ACC112 (cell line): ENCODE measurements at regions not wholly inside any gene's neighbourhood (a gene's known extent, or its start where the extent isn't known, plus 50 kb on each side); places are given as distances from the start of the nearest gene placed in this dataset.

ENCODE experiments used
- H2AFZ ChIP-seq: fragments of 200-600 bp; sonication (generic); one replicate; pipeline ENCODE4 v1.6.0; 2017; ENCODE audit warnings: antibody characterized with exemption, low read length; ENCODE audit not compliant: unreplicated experiment
- H3K27ac ChIP-seq: fragments of 200-600 bp; sonication (generic); 2 replicates; pipeline ENCODE4 v1.5.1; 2014; ENCODE audit warnings: low read depth, mild to moderate bottlenecking, antibody characterized with exemption, low read length, moderate library complexity
- H3K27me3 ChIP-seq: fragments of 200-600 bp; sonication (generic); 2 replicates; pipeline ENCODE4 v1.6.1; 2014; ENCODE audit warnings: mild to moderate bottlenecking, antibody characterized with exemption, low read length, moderate library complexity, mixed read lengths; ENCODE audit not compliant: insufficient read depth
- H3K36me3 ChIP-seq: fragments of 200-600 bp; sonication (generic); 2 replicates; pipeline ENCODE4 v1.6.1; 2016; ENCODE audit warnings: mild to moderate bottlenecking, antibody characterized with exemption, low read length, moderate library complexity, mixed read lengths; ENCODE audit not compliant: insufficient read depth
- H3K4me1 ChIP-seq: fragments of 200-600 bp; sonication (generic); one replicate; pipeline ENCODE4 v1.6.1; 2016; ENCODE audit warnings: low read length, mixed read lengths; ENCODE audit not compliant: insufficient read depth, unreplicated experiment, control insufficient read depth
- H3K4me3 ChIP-seq: fragments of 200-600 bp; sonication (generic); 2 replicates; pipeline ENCODE4 v1.5.1; 2014; ENCODE audit warnings: mild to moderate bottlenecking, low read depth, low read length
- H3K79me2 ChIP-seq: fragments of 200-600 bp; sonication (generic); one replicate; pipeline ENCODE4 v1.6.0; 2016; ENCODE audit warnings: low read length; ENCODE audit not compliant: control insufficient read depth, unreplicated experiment, insufficient read depth

DNA sequence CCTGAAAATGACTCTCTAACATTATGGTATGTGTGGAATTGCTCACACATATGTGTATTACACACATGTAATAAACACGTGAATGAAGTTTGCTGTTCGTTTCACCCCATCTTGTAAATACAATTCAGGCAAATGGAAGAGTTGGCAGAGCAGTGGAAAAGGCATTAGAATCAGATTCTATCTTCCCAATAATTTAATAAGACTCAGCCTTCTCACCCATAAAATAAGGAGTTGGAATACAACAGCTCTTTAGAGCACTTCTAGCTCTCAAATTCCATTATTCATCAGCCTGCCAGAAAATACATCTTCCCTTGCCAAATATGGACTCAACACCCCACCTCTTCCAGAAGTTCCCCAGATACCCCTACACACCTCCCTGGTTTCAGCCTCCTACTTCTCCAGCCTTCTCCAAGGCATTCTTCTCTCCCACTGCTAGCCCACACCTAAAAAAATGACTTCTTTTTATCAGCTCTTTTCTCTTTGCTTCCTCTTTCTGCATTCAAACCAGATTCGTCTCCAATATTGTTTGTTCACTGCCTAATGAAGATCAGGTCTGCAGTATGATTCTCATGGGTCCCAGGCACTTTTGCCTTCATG lies 66.2 kb upstream of the DYRK2 start:
- H3K79me2 ChIP-seq, result no peaks in the 10 kb centered on the region
- H3K27ac ChIP-seq, result no peak overlapping the region
- no peak overlapping the region for H3K4me3 ChIP-seq
- H3K27me3 ChIP-seq, result peaks cover 10% of the 10 kb centered on the region
- H3K4me1 ChIP-seq, result no peaks in the 10 kb centered on the region
- no peak overlapping the region for H2AFZ ChIP-seq
- H3K36me3 ChIP-seq, result no peaks in the 10 kb centered on the region

DNA sequence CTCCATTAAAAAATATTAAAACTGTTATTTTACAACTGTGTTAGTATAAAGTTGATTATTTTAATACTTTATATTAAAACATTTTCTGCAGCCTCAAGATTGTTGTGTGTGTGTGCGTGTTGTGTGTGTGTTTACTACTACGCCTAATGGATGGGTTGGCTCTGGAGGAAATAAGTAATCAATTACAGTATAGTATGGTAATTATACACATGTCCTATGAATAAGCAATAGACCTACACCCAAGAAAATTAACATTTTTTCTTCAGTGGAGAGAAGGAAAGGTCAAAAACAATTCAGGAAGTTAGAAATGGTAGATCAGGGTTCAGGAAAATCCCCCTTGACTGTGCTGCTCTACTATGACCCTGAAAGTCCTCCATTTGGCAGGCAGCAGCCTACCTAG lies 65.7 kb upstream of the DYRK2 start:
- Histone ChIP-seq H3K4me3 (no peak overlapping the region), H3K36me3 (no peaks in the 10 kb centered on the region), H2AFZ (no peak overlapping the region), H3K27me3 (peaks cover 10% of the 10 kb centered on the region), H3K27ac (no peak overlapping the region), H3K4me1 (no peaks in the 10 kb centered on the region), H3K79me2 (no peaks in the 10 kb centered on the region)

DNA sequence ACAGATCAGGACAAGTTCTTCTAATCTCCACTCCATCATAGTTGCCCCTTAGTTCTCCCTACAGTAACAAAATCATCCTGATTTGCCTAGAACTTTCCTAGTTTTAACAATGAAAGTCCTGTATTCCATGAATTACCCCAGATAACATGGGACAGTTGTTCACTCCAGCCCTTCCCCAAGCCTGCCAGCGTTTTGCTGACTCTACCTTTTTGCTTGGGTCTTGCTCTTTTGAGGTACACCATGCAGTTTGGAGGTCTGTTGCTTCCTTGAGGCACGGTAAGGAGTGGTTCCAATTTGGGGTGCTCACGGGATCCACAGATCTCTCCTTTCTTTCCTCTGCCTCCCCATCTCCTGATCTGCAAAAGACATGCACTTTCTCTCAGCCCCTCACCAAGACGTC lies 61.6 kb upstream of the DYRK2 start:
- no peak overlapping the region for H3K27ac ChIP-seq
- H3K36me3 ChIP-seq, result no peaks in the 10 kb centered on the region
- H2AFZ ChIP-seq, result no peak overlapping the region
- peaks cover 2% of the 10 kb centered on the region; the same call in 1 of the 2 replicates for H3K27me3 ChIP-seq
- H3K79me2 ChIP-seq, result no peaks in the 10 kb centered on the region
- no peaks in the 10 kb centered on the region for H3K4me1 ChIP-seq
- H3K4me3 ChIP-seq, result no peak overlapping the region

DNA sequence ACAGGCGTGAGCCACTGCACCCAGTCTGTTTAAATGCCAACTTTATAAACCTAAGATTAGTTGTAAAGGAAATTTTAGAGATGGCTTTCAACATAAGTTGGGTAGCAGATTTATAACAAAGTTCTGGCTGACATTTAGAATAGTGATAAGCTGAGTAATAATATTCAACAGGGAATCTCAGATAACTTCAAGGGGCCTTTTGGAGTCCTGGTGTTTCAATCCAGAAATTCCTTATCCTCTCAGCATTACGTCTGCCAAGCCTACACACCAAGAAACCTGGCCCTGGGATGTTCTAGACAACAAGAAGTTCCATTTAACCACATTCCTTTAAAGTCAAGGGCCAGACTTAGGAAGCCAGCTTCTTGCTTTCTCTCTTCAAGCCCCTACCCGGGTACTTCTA lies 59.5 kb upstream of the DYRK2 start:
- Histone ChIP-seq H3K27ac (no peak overlapping the region), H3K27me3 (no peaks in the 10 kb centered on the region), H3K36me3 (no peaks in the 10 kb centered on the region), H3K4me1 (peaks cover 8% of the 10 kb centered on the region), H3K4me3 (no peak overlapping the region), H2AFZ (no peak overlapping the region), H3K79me2 (no peaks in the 10 kb centered on the region)

DNA sequence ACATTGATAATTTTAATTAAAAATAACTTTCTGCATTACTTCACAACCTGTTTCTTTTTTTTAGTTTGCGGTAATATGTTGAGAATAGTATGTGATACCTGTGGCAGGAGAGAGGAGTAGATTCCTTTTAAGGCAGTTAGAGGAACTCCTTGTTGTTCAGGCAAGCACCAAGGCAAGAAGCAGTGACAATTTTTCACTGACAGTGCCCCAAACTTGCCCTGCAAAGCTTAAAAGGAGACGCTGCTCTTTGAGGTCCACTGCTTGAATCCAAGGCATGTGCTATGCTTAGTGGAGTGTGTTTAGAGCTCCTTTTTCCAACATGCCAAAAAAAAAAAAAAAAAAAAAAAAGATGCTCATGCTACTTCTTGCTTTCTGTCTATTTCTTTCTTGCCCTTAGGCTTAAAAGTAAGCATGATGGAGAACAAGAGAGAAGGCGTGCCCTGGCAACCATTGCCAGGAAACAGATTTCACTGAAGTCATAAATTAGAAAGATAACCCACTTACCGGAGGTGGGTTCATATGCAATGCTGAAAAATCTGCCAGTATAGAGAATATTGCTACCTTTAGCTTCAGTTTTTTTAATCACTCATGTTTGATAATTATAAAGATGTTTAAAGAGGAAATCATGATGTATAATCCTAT lies 58.3 kb upstream of the DYRK2 start:
- Histone ChIP-seq H3K79me2 (no peaks in the 10 kb centered on the region), H3K36me3 (no peaks in the 10 kb centered on the region), H3K27me3 (no peaks in the 10 kb centered on the region), H3K4me3 (no peak overlapping the region), H3K27ac (no peak overlapping the region), H2AFZ (peak overlapping the region; percentile 53), H3K4me1 (peaks cover 8% of the 10 kb centered on the region)

DNA sequence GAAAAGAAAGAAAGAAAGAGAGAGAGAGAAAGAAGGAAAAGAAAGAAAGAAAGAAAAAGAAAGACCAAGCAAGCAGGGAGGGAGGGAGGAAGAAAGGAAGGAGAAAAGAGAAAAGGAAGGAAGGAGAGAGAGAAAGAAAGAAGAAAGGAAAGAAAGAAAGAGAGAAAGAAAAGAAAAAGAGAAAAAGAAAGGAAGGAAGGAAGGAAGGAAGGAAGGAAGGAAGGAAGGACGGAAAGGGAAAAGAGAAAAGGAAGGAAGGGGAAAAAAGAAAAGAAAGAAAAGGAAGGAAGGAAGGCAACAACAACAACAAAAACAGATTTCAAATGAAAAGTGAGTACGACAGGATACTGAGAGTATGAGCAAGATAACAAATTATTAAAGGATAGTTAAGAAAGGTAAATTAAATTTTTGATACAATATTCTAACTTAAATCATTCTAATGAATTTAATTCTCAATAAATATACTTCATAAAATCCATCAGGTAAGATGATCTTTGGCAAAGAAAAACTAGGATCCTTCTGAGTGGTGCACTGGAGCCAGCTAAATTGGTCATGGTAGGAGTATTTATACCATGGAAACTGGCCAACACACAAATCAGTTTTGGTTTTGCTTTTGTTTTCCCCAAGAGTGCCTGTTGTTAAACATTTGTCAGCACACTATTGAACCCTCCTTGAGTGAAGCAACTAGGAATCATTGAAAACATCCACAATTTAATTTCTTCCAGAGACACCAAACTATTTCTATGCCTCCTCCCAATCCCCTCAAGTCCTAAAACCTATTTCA lies 56.1 kb upstream of the DYRK2 start:
- Histone ChIP-seq H3K4me3 (peak overlapping the region; percentile 53), H3K27ac (peak overlapping the region; percentile 26), H3K36me3 (no peaks in the 10 kb centered on the region), H3K4me1 (peaks cover 8% of the 10 kb centered on the region), H2AFZ (peak overlapping the region; percentile 69), H3K79me2 (no peaks in the 10 kb centered on the region), H3K27me3 (no peaks in the 10 kb centered on the region)

DNA sequence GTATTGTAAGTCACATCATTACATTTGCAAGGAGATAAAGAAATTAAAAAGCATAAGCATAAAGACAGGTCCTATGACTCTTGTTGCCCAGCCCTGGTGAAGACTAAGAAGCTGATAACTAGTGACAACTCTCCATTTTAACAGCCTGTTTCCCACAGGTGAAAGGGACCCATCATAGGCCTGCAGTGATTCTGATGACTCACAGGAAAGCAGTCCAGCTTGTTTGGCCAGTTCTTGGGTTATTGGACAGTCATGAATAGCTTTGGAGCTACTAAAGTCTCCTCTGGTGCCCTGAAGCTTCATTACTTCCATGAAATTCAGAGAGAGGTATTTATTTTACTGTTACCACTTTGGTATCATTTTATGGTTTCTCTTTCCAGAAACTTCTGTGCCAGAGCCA lies 55.5 kb upstream of the DYRK2 start:
- H2AFZ ChIP-seq, result peak overlapping the region; percentile 69
- no peaks in the 10 kb centered on the region for H3K36me3 ChIP-seq
- H3K27me3 ChIP-seq, result no peaks in the 10 kb centered on the region
- no peaks in the 10 kb centered on the region for H3K79me2 ChIP-seq
- H3K4me1 ChIP-seq, result peaks cover 8% of the 10 kb centered on the region
- H3K27ac ChIP-seq, result peak overlapping the region; percentile 26
- H3K4me3 ChIP-seq, result peak overlapping the region; percentile 53

DNA sequence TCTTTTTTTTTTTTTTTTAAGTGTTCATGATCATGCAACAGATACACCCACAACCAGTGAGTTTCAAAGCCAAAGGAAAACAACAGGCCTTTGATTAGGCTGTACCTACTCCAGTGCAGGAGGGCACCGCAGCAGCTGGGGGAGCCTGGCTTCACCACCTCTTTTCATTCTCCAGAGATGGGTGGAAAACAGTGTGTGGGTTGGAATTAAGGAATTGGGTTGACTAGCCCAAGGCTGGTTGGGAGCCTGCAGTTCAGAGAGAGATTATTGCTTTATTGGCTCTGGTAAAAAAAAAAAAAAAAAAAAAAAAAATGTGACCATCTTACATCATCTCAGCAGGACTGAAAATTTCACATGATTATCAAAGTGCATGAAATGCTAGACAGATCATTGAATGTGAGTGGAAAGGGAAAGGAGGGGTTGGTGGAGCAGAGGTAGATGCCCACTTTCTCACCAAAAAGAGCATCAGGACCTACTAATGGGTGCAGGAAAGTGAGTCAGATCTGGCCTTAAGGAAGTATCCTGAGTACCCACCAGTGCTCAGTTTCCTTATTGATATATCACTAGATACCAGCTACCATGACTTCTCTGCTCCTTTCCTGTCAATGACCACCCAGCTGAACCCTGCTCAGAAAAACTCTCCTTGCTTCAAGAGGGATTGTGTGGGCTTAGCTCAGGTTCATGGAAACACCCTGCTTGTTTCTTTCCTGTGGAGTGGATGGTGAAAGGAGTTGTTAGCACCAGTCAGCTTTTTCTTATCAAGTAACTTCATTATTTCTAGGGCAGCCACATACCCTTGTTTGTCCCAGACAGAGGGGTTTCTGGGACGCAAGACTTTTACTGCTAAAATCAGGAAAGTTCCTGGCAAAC lies 54.8 kb upstream of the DYRK2 start:
- Histone ChIP-seq H3K4me3 (no peak overlapping the region), H3K4me1 (peaks cover 8% of the 10 kb centered on the region), H2AFZ (peak overlapping the region; percentile 69), H3K27ac (no peak overlapping the region), H3K27me3 (no peaks in the 10 kb centered on the region), H3K79me2 (no peaks in the 10 kb centered on the region), H3K36me3 (no peaks in the 10 kb centered on the region)

DNA sequence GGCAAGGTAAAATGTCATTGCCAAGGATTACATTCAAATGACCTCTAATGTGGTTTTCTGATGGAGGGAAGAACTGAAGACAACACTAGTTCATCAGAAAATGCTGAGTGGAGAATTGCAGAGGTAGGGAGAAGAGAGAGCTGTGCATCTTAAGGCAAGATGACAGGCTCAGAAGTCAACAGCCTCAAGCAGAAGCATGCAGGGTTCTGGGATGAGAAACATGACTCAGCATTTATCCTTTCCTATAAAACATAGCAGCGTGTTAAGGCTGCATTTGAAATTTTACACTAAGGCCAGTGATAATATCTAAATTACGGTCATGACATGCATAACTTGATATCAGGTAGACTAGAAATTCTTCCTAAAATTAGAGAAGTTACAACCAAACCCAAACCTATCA lies 53.7 kb upstream of the DYRK2 start:
- Histone ChIP-seq H3K79me2 (no peaks in the 10 kb centered on the region), H3K4me1 (peaks cover 8% of the 10 kb centered on the region), H3K27me3 (no peaks in the 10 kb centered on the region), H3K27ac (no peak overlapping the region), H2AFZ (no peak overlapping the region), H3K4me3 (no peak overlapping the region), H3K36me3 (no peaks in the 10 kb centered on the region)

DNA sequence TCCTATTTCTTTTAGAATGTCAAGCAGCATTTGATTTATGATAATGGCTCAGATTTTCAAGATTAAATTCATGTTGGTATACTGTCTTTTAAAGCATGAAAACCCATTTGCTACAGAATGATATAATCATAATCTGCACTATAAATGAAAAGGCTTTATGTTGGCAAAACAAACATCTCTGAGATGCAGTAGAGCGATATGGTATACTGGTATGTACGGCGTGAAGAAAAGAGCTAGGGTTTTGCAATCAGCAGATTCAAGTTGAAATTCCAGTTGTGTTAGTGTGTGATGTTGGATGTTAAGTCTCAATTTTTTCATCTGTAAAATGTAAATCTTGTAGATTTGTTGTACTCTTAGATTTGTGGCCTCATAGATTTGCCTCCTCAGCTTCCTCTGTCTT lies 53.2 kb upstream of the DYRK2 start:
- Histone ChIP-seq H2AFZ (no peak overlapping the region), H3K79me2 (no peaks in the 10 kb centered on the region), H3K36me3 (no peaks in the 10 kb centered on the region), H3K4me3 (no peak overlapping the region), H3K27ac (no peak overlapping the region), H3K27me3 (no peaks in the 10 kb centered on the region), H3K4me1 (peaks cover 8% of the 10 kb centered on the region)
